GM23338 (cell line): ENCODE measurements at regions not wholly inside any gene's neighbourhood (a gene's known extent, or its start where the extent isn't known, plus 50 kb on each side); places are given as distances from the start of the nearest gene placed in this dataset.

Experiments used
- ATAC-seq: fragments of 200-7000 bp; cut with Tn5 transposase; 3 replicates; pipeline ENCODE4 v1.9.1; 2020
- DNase-seq: peaks from one replicate; pipeline ENCODE4 v3.0.0-alpha.2; 2015; ENCODE audit warnings: low spot score
- H2AFZ ChIP-seq: fragments of 200-600 bp; sonication (generic); 2 replicates; pipeline ENCODE4 v1.8.0; 2016; ENCODE audit warnings: antibody characterized with exemption, mild to moderate bottlenecking, moderate library complexity
- H3F3A ChIP-seq: fragments of 200-600 bp; sonication (generic); replicated peaks from 2 replicates; pipeline ENCODE4 v1.8.0; 2017; ENCODE audit warnings: antibody characterized with exemption, mixed run types, low read depth
- H3K27ac ChIP-seq: fragments of 200-600 bp; sonication (generic); 2 replicates; pipeline ENCODE4 v1.6.1; 2016; ENCODE audit warnings: low read depth
- H3K27me3 ChIP-seq: fragments of 200-600 bp; sonication (generic); 2 replicates; pipeline ENCODE4 v1.8.0; 2016; ENCODE audit warnings: mild to moderate bottlenecking, mixed run types, moderate library complexity; ENCODE audit not compliant: insufficient read depth
- H3K36me3 ChIP-seq: fragments of 200-600 bp; sonication (generic); 2 replicates; pipeline ENCODE4 v1.8.0; 2016; ENCODE audit warnings: mild to moderate bottlenecking; ENCODE audit not compliant: insufficient read depth
- H3K4me1 ChIP-seq: fragments of 200-600 bp; sonication (generic); 2 replicates; pipeline ENCODE4 v1.8.0; 2016; ENCODE audit warnings: mild to moderate bottlenecking, moderate library complexity; ENCODE audit not compliant: insufficient read depth
- H3K4me2 ChIP-seq: fragments of 200-600 bp; sonication (generic); 2 replicates; pipeline ENCODE4 v1.7.1; 2017; ENCODE audit warnings: mixed run types
- H3K4me3 ChIP-seq: fragments of 200-600 bp; sonication (generic); 2 replicates; pipeline ENCODE4 v1.6.1; 2016; ENCODE audit warnings: mixed run types
- H3K79me2 ChIP-seq: fragments of 200-600 bp; sonication (generic); replicated peaks from 2 replicates; pipeline ENCODE4 v1.8.0; 2017; ENCODE audit warnings: mild to moderate bottlenecking; ENCODE audit not compliant: insufficient read depth
- H3K9me2 ChIP-seq: fragments of 200-600 bp; sonication (generic); 2 replicates; pipeline ENCODE4 v1.8.0; 2017; ENCODE audit not compliant: insufficient read depth
- H4K20me1 ChIP-seq: fragments of 200-600 bp; sonication (generic); replicated peaks from 2 replicates; pipeline ENCODE4 v1.8.0; 2017; ENCODE audit warnings: mild to moderate bottlenecking; ENCODE audit not compliant: insufficient read depth
- H3K27ac Mint-ChIP-seq: 2 replicates; pipeline ENCODE4 v1.8.0; 2020; ENCODE audit warnings: inconsistent platforms, mild to moderate bottlenecking, moderate library complexity, mixed read lengths
- H3K27me3 Mint-ChIP-seq: 3 replicates; pipeline ENCODE4 v1.8.0; 2022; ENCODE audit warnings: low read depth, mild to moderate bottlenecking, moderate library complexity, mixed read lengths, inconsistent platforms; ENCODE audit not compliant: insufficient read depth, poor library complexity
- H3K36me3 Mint-ChIP-seq: 3 replicates; pipeline ENCODE4 v1.8.0; 2021; ENCODE audit warnings: low read depth, mild to moderate bottlenecking, inconsistent platforms, moderate library complexity, mixed read lengths
- H3K4me1 Mint-ChIP-seq: 3 replicates; pipeline ENCODE4 v1.8.0; 2020; ENCODE audit warnings: mild to moderate bottlenecking, inconsistent platforms, mixed read lengths
- H3K4me3 Mint-ChIP-seq: 3 replicates; pipeline ENCODE4 v1.8.0; 2021; ENCODE audit warnings: moderate library complexity, mild to moderate bottlenecking, inconsistent platforms, mixed read lengths
- H3K9me3 Mint-ChIP-seq: 3 replicates; pipeline ENCODE4 v1.8.0; 2020; ENCODE audit warnings: moderate library complexity, mild to moderate bottlenecking, inconsistent platforms, mixed read lengths
- CREB1 ChIP-seq: fragments of 250-450 bp; sonication (Bioruptor Pico); IDR thresholded peaks from 2 replicates; pipeline ENCODE4 v1.5.0; 2020; ENCODE audit warnings: low read depth, mild to moderate bottlenecking, moderate library complexity
- EZH2 ChIP-seq: fragments of 200-600 bp; sonication (generic); IDR thresholded peaks from one replicate; pipeline ENCODE4 v1.8.0; 2017; ENCODE audit warnings: antibody characterized with exemption, mild to moderate bottlenecking, low read depth; ENCODE audit not compliant: unreplicated experiment
- EZH2phosphoT487 ChIP-seq: fragments of 200-600 bp; sonication (generic); IDR thresholded peaks from one replicate; pipeline ENCODE4 v1.8.1; 2018; ENCODE audit warnings: antibody characterized with exemption; ENCODE audit not compliant: unreplicated experiment
- JUNB ChIP-seq: IDR thresholded peaks from one replicate; pipeline ENCODE4 v1.6.1; 2016; ENCODE audit warnings: antibody characterized with exemption; ENCODE audit not compliant: unreplicated experiment
- STAT1 ChIP-seq: IDR thresholded peaks from one replicate; pipeline ENCODE4 v1.6.1; 2016; ENCODE audit warnings: antibody characterized with exemption; ENCODE audit not compliant: unreplicated experiment
- ZNF114 ChIP-seq: fragments of 250-450 bp; sonication (Bioruptor Pico); IDR thresholded peaks from 2 replicates; pipeline ENCODE4 v1.5.0; 2020; ENCODE audit warnings: mild to moderate bottlenecking, moderate library complexity
- ZNF331 ChIP-seq: fragments of 250-450 bp; sonication (Bioruptor Pico); IDR thresholded peaks from 2 replicates; pipeline ENCODE4 v1.5.0; 2020; ENCODE audit warnings: low read depth, mild to moderate bottlenecking, moderate library complexity
- TF ChIP-seq, protein P1 (sequence below), 2 experiments: fragments of 200-600 bp in 1 of 2; sonication (generic) in 1 of 2; conservative IDR thresholded peaks; 2 replicates each; pipeline versions ENCODE4 v1.5.1 to v1.6.1; 2016 to 2017; ENCODE audit warnings: antibody characterized with exemption in 2 of 2, low read depth in 2 of 2, mild to moderate bottlenecking in 2 of 2, moderate library complexity in 1 of 2
- TF ChIP-seq, protein P2 (sequence below): IDR thresholded peaks from one replicate; pipeline ENCODE4 v1.6.1; 2018; ENCODE audit warnings: antibody characterized with exemption; ENCODE audit not compliant: unreplicated experiment
- TF ChIP-seq, protein P3 (sequence below): fragments of 250-450 bp; sonication (Bioruptor Pico); IDR thresholded peaks from 2 replicates; pipeline ENCODE4 v1.5.0; 2020; ENCODE audit warnings: mild to moderate bottlenecking, moderate library complexity
- TF ChIP-seq, protein P4 (sequence below): IDR thresholded peaks from 2 replicates; pipeline ENCODE4 v1.6.1; 2016; ENCODE audit warnings: antibody characterized with exemption

DNA sequence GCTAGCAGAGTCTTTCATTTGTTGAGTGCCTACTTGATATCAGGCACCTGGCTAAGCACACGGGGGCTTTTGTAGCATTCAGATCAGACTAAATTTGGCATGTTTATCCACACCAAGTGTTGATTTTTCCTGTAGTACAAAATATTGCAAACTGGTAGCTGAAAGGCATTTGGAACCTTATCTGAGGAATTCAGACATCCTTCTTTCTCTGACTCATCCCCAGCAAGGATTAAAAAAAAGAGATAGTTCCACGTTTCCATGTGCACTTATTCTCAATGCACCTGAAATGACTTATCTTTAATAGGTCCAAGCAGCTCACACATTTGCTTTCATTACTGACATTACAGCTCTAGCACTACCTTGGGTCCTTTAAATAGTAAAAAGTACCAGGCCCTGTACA is 786.0 kb upstream of the GRM7 start (continued):
- TF ChIP-seq EZH2 (no peak), ZNF114 (no peak), ZNF331 (CRISPR knock-in tag) (no peak), STAT1 (no peak)

DNA sequence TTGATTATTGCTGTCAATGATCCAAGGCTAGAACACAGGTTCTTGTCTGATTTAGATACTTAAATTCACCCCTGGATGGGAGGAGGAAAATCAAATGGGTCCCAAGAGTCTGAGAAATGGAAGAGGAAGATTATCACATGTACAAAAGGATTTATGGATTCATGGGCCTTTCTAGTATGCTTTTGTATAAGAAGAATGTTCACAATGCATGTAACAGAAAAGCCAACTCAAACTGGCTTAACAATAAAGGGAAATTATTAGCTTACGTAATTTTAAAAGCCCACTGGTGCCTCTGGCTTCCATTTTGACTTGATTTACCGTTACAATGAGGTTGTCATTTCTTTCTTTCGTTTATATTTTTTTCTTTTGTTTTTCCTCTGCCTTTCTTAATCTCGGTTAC is 782.5 kb upstream of the GRM7 start:
- Mint-ChIP-seq H3K9me3 (peaks cover 87% of the 10 kb centered on the region), H3K4me3 (no peak overlapping the region), H3K27ac (no peak overlapping the region), H3K27me3 (peaks cover 6% of the 10 kb centered on the region), H3K4me1 (peaks cover 6% of the 10 kb centered on the region; the same call in 2 of the 3 replicates), H3K36me3 (peaks cover 12% of the 10 kb centered on the region)
- no peaks in the 10 kb centered on the region for H3K4me1 ChIP-seq
- TF ChIP-seq, protein P1, sequence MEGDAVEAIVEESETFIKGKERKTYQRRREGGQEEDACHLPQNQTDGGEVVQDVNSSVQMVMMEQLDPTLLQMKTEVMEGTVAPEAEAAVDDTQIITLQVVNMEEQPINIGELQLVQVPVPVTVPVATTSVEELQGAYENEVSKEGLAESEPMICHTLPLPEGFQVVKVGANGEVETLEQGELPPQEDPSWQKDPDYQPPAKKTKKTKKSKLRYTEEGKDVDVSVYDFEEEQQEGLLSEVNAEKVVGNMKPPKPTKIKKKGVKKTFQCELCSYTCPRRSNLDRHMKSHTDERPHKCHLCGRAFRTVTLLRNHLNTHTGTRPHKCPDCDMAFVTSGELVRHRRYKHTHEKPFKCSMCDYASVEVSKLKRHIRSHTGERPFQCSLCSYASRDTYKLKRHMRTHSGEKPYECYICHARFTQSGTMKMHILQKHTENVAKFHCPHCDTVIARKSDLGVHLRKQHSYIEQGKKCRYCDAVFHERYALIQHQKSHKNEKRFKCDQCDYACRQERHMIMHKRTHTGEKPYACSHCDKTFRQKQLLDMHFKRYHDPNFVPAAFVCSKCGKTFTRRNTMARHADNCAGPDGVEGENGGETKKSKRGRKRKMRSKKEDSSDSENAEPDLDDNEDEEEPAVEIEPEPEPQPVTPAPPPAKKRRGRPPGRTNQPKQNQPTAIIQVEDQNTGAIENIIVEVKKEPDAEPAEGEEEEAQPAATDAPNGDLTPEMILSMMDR (conservative IDR thresholded peaks at IDR 0.05; ENCODE audit: low read depth in 2 of 2) = no peak
- no peak for TF ChIP-seq ZNF114
- no peak for TF ChIP-seq CREB1 (CRISPR knock-in tag)
- TF ChIP-seq, protein P2, sequence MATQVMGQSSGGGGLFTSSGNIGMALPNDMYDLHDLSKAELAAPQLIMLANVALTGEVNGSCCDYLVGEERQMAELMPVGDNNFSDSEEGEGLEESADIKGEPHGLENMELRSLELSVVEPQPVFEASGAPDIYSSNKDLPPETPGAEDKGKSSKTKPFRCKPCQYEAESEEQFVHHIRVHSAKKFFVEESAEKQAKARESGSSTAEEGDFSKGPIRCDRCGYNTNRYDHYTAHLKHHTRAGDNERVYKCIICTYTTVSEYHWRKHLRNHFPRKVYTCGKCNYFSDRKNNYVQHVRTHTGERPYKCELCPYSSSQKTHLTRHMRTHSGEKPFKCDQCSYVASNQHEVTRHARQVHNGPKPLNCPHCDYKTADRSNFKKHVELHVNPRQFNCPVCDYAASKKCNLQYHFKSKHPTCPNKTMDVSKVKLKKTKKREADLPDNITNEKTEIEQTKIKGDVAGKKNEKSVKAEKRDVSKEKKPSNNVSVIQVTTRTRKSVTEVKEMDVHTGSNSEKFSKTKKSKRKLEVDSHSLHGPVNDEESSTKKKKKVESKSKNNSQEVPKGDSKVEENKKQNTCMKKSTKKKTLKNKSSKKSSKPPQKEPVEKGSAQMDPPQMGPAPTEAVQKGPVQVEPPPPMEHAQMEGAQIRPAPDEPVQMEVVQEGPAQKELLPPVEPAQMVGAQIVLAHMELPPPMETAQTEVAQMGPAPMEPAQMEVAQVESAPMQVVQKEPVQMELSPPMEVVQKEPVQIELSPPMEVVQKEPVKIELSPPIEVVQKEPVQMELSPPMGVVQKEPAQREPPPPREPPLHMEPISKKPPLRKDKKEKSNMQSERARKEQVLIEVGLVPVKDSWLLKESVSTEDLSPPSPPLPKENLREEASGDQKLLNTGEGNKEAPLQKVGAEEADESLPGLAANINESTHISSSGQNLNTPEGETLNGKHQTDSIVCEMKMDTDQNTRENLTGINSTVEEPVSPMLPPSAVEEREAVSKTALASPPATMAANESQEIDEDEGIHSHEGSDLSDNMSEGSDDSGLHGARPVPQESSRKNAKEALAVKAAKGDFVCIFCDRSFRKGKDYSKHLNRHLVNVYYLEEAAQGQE = no peak
- TF ChIP-seq ZNF331 (CRISPR knock-in tag) = no peak
- TF ChIP-seq STAT1 = no peak
- TF ChIP-seq, protein P3, sequence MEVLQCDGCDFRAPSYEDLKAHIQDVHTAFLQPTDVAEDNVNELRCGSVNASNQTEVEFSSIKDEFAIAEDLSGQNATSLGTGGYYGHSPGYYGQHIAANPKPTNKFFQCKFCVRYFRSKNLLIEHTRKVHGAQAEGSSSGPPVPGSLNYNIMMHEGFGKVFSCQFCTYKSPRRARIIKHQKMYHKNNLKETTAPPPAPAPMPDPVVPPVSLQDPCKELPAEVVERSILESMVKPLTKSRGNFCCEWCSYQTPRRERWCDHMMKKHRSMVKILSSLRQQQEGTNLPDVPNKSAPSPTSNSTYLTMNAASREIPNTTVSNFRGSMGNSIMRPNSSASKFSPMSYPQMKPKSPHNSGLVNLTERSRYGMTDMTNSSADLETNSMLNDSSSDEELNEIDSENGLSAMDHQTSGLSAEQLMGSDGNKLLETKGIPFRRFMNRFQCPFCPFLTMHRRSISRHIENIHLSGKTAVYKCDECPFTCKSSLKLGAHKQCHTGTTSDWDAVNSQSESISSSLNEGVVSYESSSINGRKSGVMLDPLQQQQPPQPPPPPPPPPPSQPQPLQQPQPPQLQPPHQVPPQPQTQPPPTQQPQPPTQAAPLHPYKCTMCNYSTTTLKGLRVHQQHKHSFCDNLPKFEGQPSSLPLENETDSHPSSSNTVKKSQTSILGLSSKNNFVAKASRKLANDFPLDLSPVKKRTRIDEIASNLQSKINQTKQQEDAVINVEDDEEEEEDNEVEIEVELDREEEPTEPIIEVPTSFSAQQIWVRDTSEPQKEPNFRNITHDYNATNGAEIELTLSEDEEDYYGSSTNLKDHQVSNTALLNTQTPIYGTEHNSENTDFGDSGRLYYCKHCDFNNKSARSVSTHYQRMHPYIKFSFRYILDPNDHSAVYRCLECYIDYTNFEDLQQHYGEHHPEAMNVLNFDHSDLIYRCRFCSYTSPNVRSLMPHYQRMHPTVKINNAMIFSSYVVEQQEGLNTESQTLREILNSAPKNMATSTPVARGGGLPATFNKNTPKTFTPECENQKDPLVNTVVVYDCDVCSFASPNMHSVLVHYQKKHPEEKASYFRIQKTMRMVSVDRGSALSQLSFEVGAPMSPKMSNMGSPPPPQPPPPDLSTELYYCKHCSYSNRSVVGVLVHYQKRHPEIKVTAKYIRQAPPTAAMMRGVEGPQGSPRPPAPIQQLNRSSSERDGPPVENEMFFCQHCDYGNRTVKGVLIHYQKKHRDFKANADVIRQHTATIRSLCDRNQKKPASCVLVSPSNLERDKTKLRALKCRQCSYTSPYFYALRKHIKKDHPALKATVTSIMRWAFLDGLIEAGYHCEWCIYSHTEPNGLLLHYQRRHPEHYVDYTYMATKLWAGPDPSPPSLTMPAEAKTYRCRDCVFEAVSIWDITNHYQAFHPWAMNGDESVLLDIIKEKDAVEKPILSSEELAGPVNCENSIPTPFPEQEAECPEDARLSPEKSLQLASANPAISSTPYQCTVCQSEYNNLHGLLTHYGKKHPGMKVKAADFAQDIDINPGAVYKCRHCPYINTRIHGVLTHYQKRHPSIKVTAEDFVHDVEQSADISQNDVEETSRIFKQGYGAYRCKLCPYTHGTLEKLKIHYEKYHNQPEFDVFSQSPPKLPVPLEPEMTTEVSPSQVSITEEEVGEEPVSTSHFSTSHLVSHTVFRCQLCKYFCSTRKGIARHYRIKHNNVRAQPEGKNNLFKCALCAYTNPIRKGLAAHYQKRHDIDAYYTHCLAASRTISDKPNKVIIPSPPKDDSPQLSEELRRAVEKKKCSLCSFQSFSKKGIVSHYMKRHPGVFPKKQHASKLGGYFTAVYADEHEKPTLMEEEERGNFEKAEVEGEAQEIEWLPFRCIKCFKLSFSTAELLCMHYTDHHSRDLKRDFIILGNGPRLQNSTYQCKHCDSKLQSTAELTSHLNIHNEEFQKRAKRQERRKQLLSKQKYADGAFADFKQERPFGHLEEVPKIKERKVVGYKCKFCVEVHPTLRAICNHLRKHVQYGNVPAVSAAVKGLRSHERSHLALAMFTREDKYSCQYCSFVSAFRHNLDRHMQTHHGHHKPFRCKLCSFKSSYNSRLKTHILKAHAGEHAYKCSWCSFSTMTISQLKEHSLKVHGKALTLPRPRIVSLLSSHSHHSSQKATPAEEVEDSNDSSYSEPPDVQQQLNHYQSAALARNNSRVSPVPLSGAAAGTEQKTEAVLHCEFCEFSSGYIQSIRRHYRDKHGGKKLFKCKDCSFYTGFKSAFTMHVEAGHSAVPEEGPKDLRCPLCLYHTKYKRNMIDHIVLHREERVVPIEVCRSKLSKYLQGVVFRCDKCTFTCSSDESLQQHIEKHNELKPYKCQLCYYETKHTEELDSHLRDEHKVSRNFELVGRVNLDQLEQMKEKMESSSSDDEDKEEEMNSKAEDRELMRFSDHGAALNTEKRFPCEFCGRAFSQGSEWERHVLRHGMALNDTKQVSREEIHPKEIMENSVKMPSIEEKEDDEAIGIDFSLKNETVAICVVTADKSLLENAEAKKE = no peak
- TF ChIP-seq, protein P4, sequence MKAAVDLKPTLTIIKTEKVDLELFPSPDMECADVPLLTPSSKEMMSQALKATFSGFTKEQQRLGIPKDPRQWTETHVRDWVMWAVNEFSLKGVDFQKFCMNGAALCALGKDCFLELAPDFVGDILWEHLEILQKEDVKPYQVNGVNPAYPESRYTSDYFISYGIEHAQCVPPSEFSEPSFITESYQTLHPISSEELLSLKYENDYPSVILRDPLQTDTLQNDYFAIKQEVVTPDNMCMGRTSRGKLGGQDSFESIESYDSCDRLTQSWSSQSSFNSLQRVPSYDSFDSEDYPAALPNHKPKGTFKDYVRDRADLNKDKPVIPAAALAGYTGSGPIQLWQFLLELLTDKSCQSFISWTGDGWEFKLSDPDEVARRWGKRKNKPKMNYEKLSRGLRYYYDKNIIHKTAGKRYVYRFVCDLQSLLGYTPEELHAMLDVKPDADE = no peak
- TF ChIP-seq JUNB = no peak
- TF ChIP-seq EZH2phosphoT487 = no peak
- no peaks in the 10 kb centered on the region for H3K9me2 ChIP-seq
- DNase-seq = no peak
- H2AFZ ChIP-seq = no peak overlapping the region
- no peaks in the 10 kb centered on the region for H3F3A ChIP-seq
- no peak overlapping the region for H3K27ac ChIP-seq
- ATAC-seq = no peak
- H3K27me3 ChIP-seq = no peaks in the 10 kb centered on the region
- H3K36me3 ChIP-seq = no peaks in the 10 kb centered on the region
- no peak overlapping the region for H3K4me2 ChIP-seq
- no peaks in the 10 kb centered on the region for H3K79me2 ChIP-seq
- H3K4me3 ChIP-seq = no peak overlapping the region; the same call in 1 of the 2 replicates
- H4K20me1 ChIP-seq = no peaks in the 10 kb centered on the region
